Lower leg skin (tissue), 4 donors: ENCODE measurements at regions not wholly inside any gene's neighbourhood (a gene's known extent, or its start where the extent isn't known, plus 50 kb on each side); places are given as distances from the start of the nearest gene placed in this dataset.

Experiments used
- DNase-seq, 2 donors: peaks; one replicate each; pipeline ENCODE4 v3.0.0-alpha.2; 2019; ENCODE audit warnings: low spot score in 2 of 2
- H3K4me3 ChIP-seq: fragments of 200-600 bp; sonication (generic); 2 replicates; pipeline ENCODE4 v1.5.1; 2017; ENCODE audit warnings: mild to moderate bottlenecking, low read depth; ENCODE audit not compliant: poor library complexity, severe bottlenecking
- CTCF ChIP-seq, 3 donors: fragments of 450-650 bp; IDR thresholded peaks; one replicate each; pipeline ENCODE4 v1.5.1; 2016; ENCODE audit warnings: antibody characterized with exemption in 3 of 3, mild to moderate bottlenecking in 3 of 3, moderate library complexity in 2 of 3
- POLR2A ChIP-seq, 2 donors: fragments of 450-650 bp; IDR thresholded peaks; one replicate each; pipeline ENCODE4 v1.6.1; 2016 to 2017; ENCODE audit warnings: antibody characterized with exemption in 2 of 2, mild to moderate bottlenecking in 1 of 2, moderate library complexity in 1 of 2
- WGBS, 2 donors: methylation state at CpG; one replicate each; pipeline ENCODE4 v1.1.5; 2018; 5-methylcytosine and 5-hydroxymethylcytosine counted together
- intact Hi-C: fragments of 100-400 bp; cut with DNase I; formaldehyde crosslinking; loops from one replicate; pipeline ENCODE4 v1.15.0; 2023; ENCODE audit warnings: low total_unique reads

- intact Hi-C loops: no loop called here
- 25 to 30% methylated on average over 1 of the region's 1 CpG for WGBS, 2 donors
- DNase-seq: no peak
- no peak overlapping the region for H3K4me3 ChIP-seq
- no peak for TF ChIP-seq POLR2A (IDR thresholded peaks at IDR 0.05)
- no peak for TF ChIP-seq CTCF (IDR thresholded peaks at IDR 0.05)
Measured at GRCh38 chr1:218728898-218729565, 383.9 kb downstream of the TGFB2 start.

GRCh38 chr1:218735436-218736032 lies 390.4 kb downstream of the TGFB2 start:
- intact Hi-C loops: no loop called here
- DNase-seq: no peak
- no peak overlapping the region for H3K4me3 ChIP-seq
- TF ChIP-seq CTCF (IDR thresholded peaks at IDR 0.05): no peak
- no peak for TF ChIP-seq POLR2A (IDR thresholded peaks at IDR 0.05)

GRCh38 chr1:218739426-218739825 lies 394.3 kb downstream of the TGFB2 start:
- no peak overlapping the region for H3K4me3 ChIP-seq
- WGBS, 2 donors: 29 to 45% methylated on average over 4 of the region's 4 CpGs
- peak; percentile 70 to 89 for DNase-seq
- no peak for TF ChIP-seq POLR2A (IDR thresholded peaks at IDR 0.05)
- TF ChIP-seq CTCF (IDR thresholded peaks at IDR 0.05): no peak
- intact Hi-C loops: no loop called here

GRCh38 chr1:218741852-218742251 lies 396.7 kb downstream of the TGFB2 start:
- WGBS, 2 donors: 73% methylated on average over 3 of the region's 3 CpGs
- TF ChIP-seq CTCF (IDR thresholded peaks at IDR 0.05) (no peak), POLR2A (IDR thresholded peaks at IDR 0.05) (no peak)
- intact Hi-C loops: no loop called here
- no peak overlapping the region for H3K4me3 ChIP-seq
- no peak for DNase-seq

GRCh38 chr1:218742467-218743262 lies 397.5 kb downstream of the TGFB2 start:
- no peak for DNase-seq
- intact Hi-C loops: no loop called here
- H3K4me3 ChIP-seq: no peak overlapping the region
- 84 to 86% methylated on average over 6 of the region's 6 CpGs for WGBS, 2 donors
- TF ChIP-seq CTCF (IDR thresholded peaks at IDR 0.05) (no peak), POLR2A (IDR thresholded peaks at IDR 0.05) (no peak)
